Omental fat pad (tissue), 3 donors: ENCODE measurements at regions not wholly inside any gene's neighbourhood (a gene's known extent, or its start where the extent isn't known, plus 50 kb on each side); places are given as distances from the start of the nearest gene placed in this dataset.

Experiments used
- ATAC-seq: fragments of 150-250 bp; one replicate; pipeline ENCODE4 v1.9.1; 2016; ENCODE audit warnings: mild to moderate bottlenecking, moderate library complexity; ENCODE audit not compliant: low FRiP score
- DNase-seq: peaks from one replicate; pipeline ENCODE4 v3.0.0-alpha.2; 2019; ENCODE audit warnings: low spot score
- TF ChIP-seq, protein P1 (sequence below), 3 donors: fragments of 450-650 bp; IDR thresholded peaks; one replicate each; pipeline ENCODE4 v1.5.1; 2016 to 2017; ENCODE audit warnings: antibody characterized with exemption in 3 of 3, mild to moderate bottlenecking in 3 of 3, moderate library complexity in 2 of 3

DNA sequence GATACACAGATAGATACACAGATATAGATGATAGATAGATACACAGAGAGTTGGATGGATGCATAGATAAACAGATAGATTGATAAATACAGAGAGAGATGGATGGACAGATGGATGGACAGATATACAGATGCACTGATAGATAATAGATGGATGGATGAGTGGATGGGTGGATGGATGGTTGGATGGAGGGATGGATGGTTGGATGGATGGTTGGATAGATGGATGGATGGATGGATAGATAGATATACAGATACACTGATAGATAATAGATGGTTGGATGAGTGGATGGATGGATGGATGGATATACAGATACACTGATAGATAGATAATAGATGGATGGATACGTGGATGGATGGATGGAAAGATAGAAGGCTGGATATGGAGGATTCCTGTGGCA, 290.0 kb upstream of the SHH start:
- ATAC-seq (no peak), DNase-seq (no peak)
- TF ChIP-seq, protein P1, sequence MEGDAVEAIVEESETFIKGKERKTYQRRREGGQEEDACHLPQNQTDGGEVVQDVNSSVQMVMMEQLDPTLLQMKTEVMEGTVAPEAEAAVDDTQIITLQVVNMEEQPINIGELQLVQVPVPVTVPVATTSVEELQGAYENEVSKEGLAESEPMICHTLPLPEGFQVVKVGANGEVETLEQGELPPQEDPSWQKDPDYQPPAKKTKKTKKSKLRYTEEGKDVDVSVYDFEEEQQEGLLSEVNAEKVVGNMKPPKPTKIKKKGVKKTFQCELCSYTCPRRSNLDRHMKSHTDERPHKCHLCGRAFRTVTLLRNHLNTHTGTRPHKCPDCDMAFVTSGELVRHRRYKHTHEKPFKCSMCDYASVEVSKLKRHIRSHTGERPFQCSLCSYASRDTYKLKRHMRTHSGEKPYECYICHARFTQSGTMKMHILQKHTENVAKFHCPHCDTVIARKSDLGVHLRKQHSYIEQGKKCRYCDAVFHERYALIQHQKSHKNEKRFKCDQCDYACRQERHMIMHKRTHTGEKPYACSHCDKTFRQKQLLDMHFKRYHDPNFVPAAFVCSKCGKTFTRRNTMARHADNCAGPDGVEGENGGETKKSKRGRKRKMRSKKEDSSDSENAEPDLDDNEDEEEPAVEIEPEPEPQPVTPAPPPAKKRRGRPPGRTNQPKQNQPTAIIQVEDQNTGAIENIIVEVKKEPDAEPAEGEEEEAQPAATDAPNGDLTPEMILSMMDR (IDR thresholded peaks at IDR 0.05) = no peak

DNA sequence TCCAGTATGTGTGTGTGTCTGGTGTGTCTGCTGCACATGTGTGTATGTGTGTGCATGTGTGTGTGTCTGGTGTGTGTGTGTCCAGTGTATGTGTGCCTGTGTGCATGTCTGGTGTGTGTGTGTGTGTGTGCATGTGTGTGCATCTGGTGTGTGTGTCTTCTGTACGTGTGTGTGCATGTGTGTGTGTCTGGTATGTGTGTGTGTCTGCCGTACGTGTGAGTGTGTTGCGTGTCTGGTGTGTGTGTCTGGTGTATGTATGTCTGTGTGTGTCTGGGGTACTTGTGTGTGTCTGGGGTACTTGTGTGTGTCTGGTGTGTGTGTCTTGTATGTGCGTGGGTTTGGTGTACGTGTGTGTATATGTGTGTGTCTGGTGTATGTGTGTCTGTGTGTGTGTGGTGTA, 289.1 kb upstream of the SHH start:
- TF ChIP-seq, protein P1 (IDR thresholded peaks at IDR 0.05) = no peak
- DNase-seq (no peak), ATAC-seq (no peak)

GRCh38 chr7:156100086-156100485, 287.8 kb upstream of the SHH start:
- ATAC-seq (no peak), DNase-seq (no peak)
- TF ChIP-seq, protein P1 (IDR thresholded peaks at IDR 0.05) = no peak

DNA sequence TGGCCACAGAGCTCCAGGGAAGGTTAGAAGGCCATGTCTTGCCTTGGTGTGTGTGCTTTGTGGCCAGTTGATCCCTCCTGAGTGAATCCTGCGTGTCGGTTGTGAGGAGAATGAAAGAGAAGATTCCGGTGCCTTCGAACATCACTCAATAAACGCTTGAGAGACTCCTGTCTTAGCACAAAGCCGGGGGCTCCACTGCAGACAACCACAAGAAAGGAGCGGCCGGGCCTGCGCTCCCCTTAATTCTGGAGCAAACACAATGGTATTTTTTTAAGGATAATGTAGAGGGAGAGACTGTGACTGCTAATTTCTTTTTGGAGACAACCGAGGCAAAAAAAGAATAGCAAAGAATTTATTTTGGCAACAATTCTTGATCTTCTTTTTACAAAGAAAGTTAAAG, 286.8 kb upstream of the SHH start:
- TF ChIP-seq, protein P1 (IDR thresholded peaks at IDR 0.05) = no peak
- DNase-seq = no peak
- no peak for ATAC-seq

DNA sequence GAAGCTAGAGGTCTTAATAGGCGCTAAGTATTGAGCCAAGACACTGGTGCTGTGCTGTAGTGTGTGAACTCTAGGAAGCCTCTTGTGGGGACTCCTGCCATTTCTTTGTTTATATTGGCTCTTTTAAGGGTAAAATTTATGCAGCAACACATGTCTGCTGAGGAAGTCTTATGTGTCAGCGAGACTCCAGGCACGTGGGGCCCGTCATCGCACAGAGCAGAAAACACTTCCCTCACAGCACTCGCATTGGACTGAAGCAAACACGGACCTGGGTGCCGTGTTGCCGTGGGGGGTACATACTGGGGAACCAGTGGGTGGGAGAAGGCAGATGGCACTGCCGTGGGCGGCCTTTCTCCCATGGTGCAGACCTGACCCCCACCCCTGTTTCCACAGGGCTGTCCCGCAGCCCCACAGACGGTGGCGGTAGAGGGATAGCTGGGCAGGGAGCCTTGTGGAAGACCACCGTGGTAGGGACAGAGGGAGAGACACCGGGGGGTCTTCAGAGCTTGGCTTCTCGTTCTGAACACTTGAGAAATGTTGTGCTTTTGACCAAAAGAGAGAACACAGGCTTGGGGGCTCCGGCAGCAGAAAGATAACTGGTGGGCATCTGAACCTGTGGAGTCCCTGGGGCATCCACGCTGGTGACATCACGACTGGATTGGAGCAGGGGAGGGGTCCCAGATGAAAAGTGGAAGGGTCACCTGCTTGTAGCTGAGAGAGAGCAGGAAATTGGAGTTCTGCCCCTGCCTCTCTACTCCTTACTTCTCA, 284.7 kb upstream of the SHH start:
- DNase-seq = no peak
- no peak for ATAC-seq
- TF ChIP-seq, protein P1 (IDR thresholded peaks at IDR 0.05) = no peak

GRCh38 chr7:156095908-156096539, 283.8 kb upstream of the SHH start:
- TF ChIP-seq, protein P1 (IDR thresholded peaks at IDR 0.05) = no peak
- DNase-seq (no peak), ATAC-seq (no peak)
